OCI-LY3 (cell line): ENCODE measurements at regions not wholly inside any gene's neighbourhood (a gene's known extent, or its start where the extent isn't known, plus 50 kb on each side); places are given as distances from the start of the nearest gene placed in this dataset.
A peak's percentile ranks its signal among the peaks of the same experiment; 100 is the strongest.
"Not testable (repeated sequence)": the region's sequence is repeated elsewhere in the genome, so short reads cannot be mapped to it uniquely, and the experiment has no call there.

Experiments used
- H2AFZ ChIP-seq: fragments of 200-600, 300-600 bp; shearing (Covaris generic); 2 replicates; pipeline ENCODE4 v1.6.0; 2014; ENCODE audit warnings: antibody characterized with exemption, low read depth, low read length
- H3K27ac ChIP-seq: fragments of 200-600, 300-600 bp; sonication (generic); 2 replicates; pipeline ENCODE4 v1.5.1; 2014; ENCODE audit warnings: mild to moderate bottlenecking, low read length, moderate library complexity, mixed read lengths
- H3K27me3 ChIP-seq: fragments of 200-600, 300-600 bp; sonication (generic); 2 replicates; pipeline ENCODE4 v1.6.1; 2014; ENCODE audit warnings: low read depth, low read length, mixed read lengths
- H3K36me3 ChIP-seq: fragments of 200-600, 300-600 bp; sonication (generic); replicated peaks from 2 replicates; pipeline ENCODE3; 2014; ENCODE audit warnings: low read depth, low read length, mixed read lengths
- H3K4me1 ChIP-seq: fragments of 300-600, 200-600 bp; sonication (generic); 2 replicates; pipeline ENCODE4 v1.6.1; 2014; ENCODE audit warnings: low read length, mixed read lengths
- H3K4me2 ChIP-seq: fragments of 200-600, 300-600 bp; sonication (generic); 2 replicates; pipeline ENCODE4 v1.6.1; 2014; ENCODE audit warnings: low read length, mixed read lengths
- H3K4me3 ChIP-seq: fragments of 300-600, 200-600 bp; sonication (generic); 2 replicates; pipeline ENCODE4 v1.5.1; 2014; ENCODE audit warnings: antibody characterized with exemption, mild to moderate bottlenecking, low read length, moderate library complexity
- H3K79me2 ChIP-seq: fragments of 300-600, 200-600 bp; shearing (Covaris generic); 2 replicates; pipeline ENCODE4 v1.6.1; 2014; ENCODE audit warnings: mild to moderate bottlenecking, low read length, mixed read lengths
- H3K9ac ChIP-seq: fragments of 300-600, 200-600 bp; shearing (Covaris generic); 2 replicates; pipeline ENCODE4 v1.6.0; 2014; ENCODE audit warnings: mild to moderate bottlenecking, low read length, moderate library complexity
- H3K9me3 ChIP-seq: fragments of 200-600, 300-600 bp; shearing (Covaris generic); 2 replicates; pipeline ENCODE4 v1.6.1; 2014; ENCODE audit warnings: low read length, mixed read lengths; ENCODE audit not compliant: insufficient read depth
- H4K20me1 ChIP-seq: fragments of 200-600, 300-600 bp; sonication (generic); 2 replicates; pipeline ENCODE4 v1.6.1; 2016; ENCODE audit warnings: low read length, mixed read lengths; ENCODE audit not compliant: insufficient read depth
- CTCF ChIP-seq: fragments of 200-600, 300-600 bp; sonication (generic); IDR thresholded peaks from 2 replicates; pipeline ENCODE4 v1.5.1; 2014; ENCODE audit warnings: antibody characterized with exemption, low read length, low read depth
- EZH2phosphoT487 ChIP-seq: fragments of 200-600 bp; shearing (Covaris generic); IDR thresholded peaks from 2 replicates; pipeline ENCODE4 v1.6.1; 2018; ENCODE audit warnings: antibody characterized with exemption, mixed run types, low read depth

- no peaks in the 10 kb centered on the region for H3K36me3 ChIP-seq
- peaks cover 19% of the 10 kb centered on the region for H3K4me1 ChIP-seq
- H3K27ac ChIP-seq: no peak overlapping the region
- no peaks in the 10 kb centered on the region for H3K27me3 ChIP-seq
- H3K4me3 ChIP-seq: no peak overlapping the region
- H3K4me2 ChIP-seq: peak overlapping the region; percentile 14; the same call in 1 of the 2 replicates
- H3K9ac ChIP-seq: no peak overlapping the region
- H4K20me1 ChIP-seq: no peaks in the 10 kb centered on the region
- H3K79me2 ChIP-seq: no peaks in the 10 kb centered on the region
- TF ChIP-seq CTCF (no peak), EZH2phosphoT487 (no peak)
- H3K9me3 ChIP-seq: no peaks in the 10 kb centered on the region
- no peak overlapping the region for H2AFZ ChIP-seq
These were observed 99.5 kb upstream of the TMTC4 start for GRCh38 chr13:100773923-100774663.

- H3K27me3 ChIP-seq: no peaks in the 10 kb centered on the region
- H2AFZ ChIP-seq: no peak overlapping the region
- H4K20me1 ChIP-seq: no peaks in the 10 kb centered on the region
- no peaks in the 10 kb centered on the region for H3K79me2 ChIP-seq
- H3K4me2 ChIP-seq: no peak overlapping the region
- no peak overlapping the region for H3K9ac ChIP-seq
- TF ChIP-seq EZH2phosphoT487 (no peak), CTCF (no peak)
- no peaks in the 10 kb centered on the region for H3K36me3 ChIP-seq
- no peaks in the 10 kb centered on the region for H3K9me3 ChIP-seq
- H3K4me3 ChIP-seq: no peak overlapping the region
- no peak overlapping the region for H3K27ac ChIP-seq
- peaks cover 25% of the 10 kb centered on the region for H3K4me1 ChIP-seq
These were observed 98.8 kb upstream of the TMTC4 start for GRCh38 chr13:100773429-100773828.

- Histone ChIP-seq H4K20me1 (no peaks in the 10 kb centered on the region), H3K27me3 (no peaks in the 10 kb centered on the region), H3K9me3 (no peaks in the 10 kb centered on the region), H3K4me2 (peak overlapping the region; percentile 74), H2AFZ (peak overlapping the region; percentile 2; the same call in 1 of the 2 replicates), H3K36me3 (no peaks in the 10 kb centered on the region), H3K79me2 (no peaks in the 10 kb centered on the region), H3K4me1 (peaks cover 35% of the 10 kb centered on the region), H3K27ac (peak overlapping the region; percentile 59), H3K4me3 (peak overlapping the region; percentile 45), H3K9ac (peak overlapping the region; percentile 28; the same call in 1 of the 2 replicates)
- TF ChIP-seq CTCF: no peak
- no peak for TF ChIP-seq EZH2phosphoT487
These were observed 92.6 kb upstream of the TMTC4 start for GRCh38 chr13:100767192-100767591.

- H3K4me3 ChIP-seq, H3K9ac ChIP-seq, H4K20me1 ChIP-seq, H3K9me3 ChIP-seq, H3K36me3 ChIP-seq, H3K27ac ChIP-seq, H3K79me2 ChIP-seq, H3K27me3 ChIP-seq, H2AFZ ChIP-seq: not testable (repeated sequence)
- Histone ChIP-seq H3K4me1 (peaks cover 35% of the 10 kb centered on the region), H3K4me2 (peak overlapping the region; percentile 74)
These were observed 92.0 kb upstream of the TMTC4 start for GRCh38 chr13:100766570-100766969.
